IMR-90 (cell line): ENCODE measurements at regions not wholly inside any gene's neighbourhood (a gene's known extent, or its start where the extent isn't known, plus 50 kb on each side); places are given as distances from the start of the nearest gene placed in this dataset.

ENCODE experiments used
- BHLHE40 ChIP-seq: fragments of 150-350 bp; IDR thresholded peaks from 2 replicates; pipeline ENCODE4 v1.6.1; 2016; ENCODE audit warnings: mild to moderate bottlenecking, low read depth, low read length
- CEBPB ChIP-seq: IDR thresholded peaks from 2 replicates; pipeline ENCODE4 v1.6.1; 2012; ENCODE audit warnings: low read depth, low read length, improper control_type of control experiment
- CTCF ChIP-seq: conservative IDR thresholded peaks from 2 replicates; pipeline ENCODE4 v1.5.1; 2012; ENCODE audit warnings: mild to moderate bottlenecking, low read depth, low read length, improper control_type of control experiment
- FOS ChIP-seq: fragments of 150-350 bp; IDR thresholded peaks from 2 replicates; pipeline ENCODE4 v1.6.1; 2016; ENCODE audit warnings: low read depth, low read length
- MAFK ChIP-seq: IDR thresholded peaks from 2 replicates; pipeline ENCODE4 v1.6.1; 2012; ENCODE audit warnings: low read depth, low read length, improper control_type of control experiment
- MXI1 ChIP-seq: IDR thresholded peaks from 2 replicates; pipeline ENCODE4 v1.6.1; 2012; ENCODE audit warnings: low read depth, mild to moderate bottlenecking, low read length, moderate library complexity, borderline replicate concordance
- NFE2L2 ChIP-seq: fragments of 150-350 bp; IDR thresholded peaks from 2 replicates; pipeline ENCODE4 v1.6.1; 2016; ENCODE audit warnings: low read depth, mild to moderate bottlenecking, low read length
- POLR2A ChIP-seq: IDR thresholded peaks from 2 replicates; pipeline ENCODE4 v1.6.1; 2012; ENCODE audit warnings: mild to moderate bottlenecking, low read depth, low read length
- RCOR1 ChIP-seq: IDR thresholded peaks from 2 replicates; pipeline ENCODE4 v1.6.1; 2012; ENCODE audit warnings: mild to moderate bottlenecking, low read length, improper control_type of control experiment; ENCODE audit not compliant: insufficient replicate concordance
- RFX5 ChIP-seq: IDR thresholded peaks from 2 replicates; pipeline ENCODE4 v1.8.0; 2012; ENCODE audit warnings: low read depth, mild to moderate bottlenecking, low read length, moderate library complexity
- SMC3 ChIP-seq: fragments of 150-350 bp; IDR thresholded peaks from 2 replicates; pipeline ENCODE4 v1.6.1; 2016; ENCODE audit warnings: low read depth, mild to moderate bottlenecking, antibody characterized with exemption, low read length, moderate library complexity
- TF ChIP-seq, protein P1 (sequence below): fragments of 150-350 bp; IDR thresholded peaks from 2 replicates; pipeline ENCODE4 v1.6.1; 2016; ENCODE audit warnings: low read depth, mild to moderate bottlenecking, low read length, moderate library complexity, borderline replicate concordance
- TF ChIP-seq, protein P2 (sequence below): fragments of 150-350 bp; IDR thresholded peaks from 2 replicates; pipeline ENCODE4 v1.6.1; 2017; ENCODE audit warnings: mild to moderate bottlenecking, antibody characterized with exemption, low read length, low read depth

DNA sequence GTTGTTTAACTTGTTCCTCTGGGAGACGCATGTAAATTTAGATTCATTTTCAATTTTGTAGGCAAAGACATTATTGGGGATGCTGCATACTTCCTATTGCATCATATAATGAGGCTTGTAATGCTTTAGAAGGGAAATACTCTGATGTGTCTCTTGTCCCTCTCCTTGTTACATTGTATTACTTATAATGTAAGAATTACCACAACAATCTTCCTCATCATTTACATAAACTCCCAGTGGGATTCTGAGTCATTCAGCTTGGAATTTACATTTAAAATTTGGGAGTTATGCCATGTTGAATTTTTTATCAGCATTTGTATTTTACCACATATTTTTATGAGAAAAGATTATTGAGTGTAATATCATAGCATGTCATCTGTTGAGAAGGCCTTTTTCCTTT lies 963.4 kb upstream of the NRXN1 start:
- TF ChIP-seq CTCF (no peak), POLR2A (no peak), MXI1 (no peak), RCOR1 (no peak), MAFK (no peak), NFE2L2 (no peak), FOS (0 out of 2 replicates have a peak, but pooled peaks have one; percentile 22), CEBPB (peak; percentile 97), RFX5 (no peak), BHLHE40 (no peak), SMC3 (no peak)
- TF ChIP-seq, protein P1, sequence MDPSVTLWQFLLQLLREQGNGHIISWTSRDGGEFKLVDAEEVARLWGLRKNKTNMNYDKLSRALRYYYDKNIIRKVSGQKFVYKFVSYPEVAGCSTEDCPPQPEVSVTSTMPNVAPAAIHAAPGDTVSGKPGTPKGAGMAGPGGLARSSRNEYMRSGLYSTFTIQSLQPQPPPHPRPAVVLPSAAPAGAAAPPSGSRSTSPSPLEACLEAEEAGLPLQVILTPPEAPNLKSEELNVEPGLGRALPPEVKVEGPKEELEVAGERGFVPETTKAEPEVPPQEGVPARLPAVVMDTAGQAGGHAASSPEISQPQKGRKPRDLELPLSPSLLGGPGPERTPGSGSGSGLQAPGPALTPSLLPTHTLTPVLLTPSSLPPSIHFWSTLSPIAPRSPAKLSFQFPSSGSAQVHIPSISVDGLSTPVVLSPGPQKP, result no peak
- TF ChIP-seq, protein P2, sequence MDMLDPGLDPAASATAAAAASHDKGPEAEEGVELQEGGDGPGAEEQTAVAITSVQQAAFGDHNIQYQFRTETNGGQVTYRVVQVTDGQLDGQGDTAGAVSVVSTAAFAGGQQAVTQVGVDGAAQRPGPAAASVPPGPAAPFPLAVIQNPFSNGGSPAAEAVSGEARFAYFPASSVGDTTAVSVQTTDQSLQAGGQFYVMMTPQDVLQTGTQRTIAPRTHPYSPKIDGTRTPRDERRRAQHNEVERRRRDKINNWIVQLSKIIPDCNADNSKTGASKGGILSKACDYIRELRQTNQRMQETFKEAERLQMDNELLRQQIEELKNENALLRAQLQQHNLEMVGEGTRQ, result no peak
